ENCODE measurements at regions not wholly inside any gene's neighbourhood (a gene's known extent, or its start where the extent isn't known, plus 50 kb on each side); places are given as distances from the start of the nearest gene placed in this dataset.

DNA sequence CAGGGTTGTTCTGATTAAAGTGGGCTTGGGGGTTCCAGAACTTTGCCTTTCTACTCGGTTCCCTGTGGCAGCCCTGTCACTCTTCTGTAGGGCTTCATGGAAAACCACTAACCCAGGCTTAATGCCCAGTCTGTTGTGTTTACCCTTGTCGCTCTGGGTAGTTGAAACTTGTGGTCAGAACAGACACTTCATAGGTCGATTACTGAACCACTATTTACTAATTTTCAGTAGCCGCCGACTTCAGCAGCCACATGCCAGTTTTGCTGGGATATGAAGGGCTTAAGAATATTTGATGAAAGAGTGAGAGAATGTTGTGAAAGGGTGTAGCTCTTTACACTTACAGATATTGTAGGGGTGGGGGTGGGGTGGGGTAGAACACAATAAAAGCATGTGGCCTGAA lies 362.3 kb downstream of the RND3 start:
- no peak overlapping the region for H2AFZ ChIP-seq (ENCODE audit: low read length)
- no peaks in the 10 kb centered on the region for H3K36me3 ChIP-seq (ENCODE audit: control insufficient read depth, insufficient read depth, low read length)
- peak; percentile 52 to 59 for DNase-seq (ENCODE audit: low read depth in 2 of 2)
- no peaks in the 10 kb centered on the region for H3K79me2 ChIP-seq (ENCODE audit: control insufficient read depth, insufficient read depth, low read length)
- H3K4me3 ChIP-seq (replicated peaks in 1 of 4; ENCODE audit: control extremely low read depth in 1 of 4, insufficient read depth in 1 of 4, low read depth in 3 of 4, low read length in 4 of 4), result no peak overlapping the region
- H3K9ac ChIP-seq (ENCODE audit: insufficient read depth, low read length), result no peak overlapping the region
- peaks cover 6% of the 10 kb centered on the region for H3K4me1 ChIP-seq (ENCODE audit: control insufficient read depth, extremely low read depth, insufficient read depth, low read length)
- TF ChIP-seq CTCF (conservative IDR thresholded peaks at IDR 0.05 in 1 of 2, IDR thresholded peaks at IDR 0.05 in 1 of 2; ENCODE audit: low read depth in 1 of 2, low read length in 2 of 2) (no peak), EZH2 (IDR thresholded peaks at IDR 0.05; ENCODE audit: low read length, missing control alignments) (no peak)
- H3K27me3 ChIP-seq (ENCODE audit: control insufficient read depth, insufficient read depth, low read length), result no peaks in the 10 kb centered on the region
- H3K27ac ChIP-seq (ENCODE audit: insufficient read depth, low read length), result no peak overlapping the region
- no peaks in the 10 kb centered on the region for H4K20me1 ChIP-seq (ENCODE audit: control insufficient read depth, extremely low read depth, insufficient read depth, low read length)
- no peaks in the 10 kb centered on the region for H3K9me3 ChIP-seq (ENCODE audit: control insufficient read depth, insufficient read depth, low read depth, low read length)
- no peak overlapping the region for H3K4me2 ChIP-seq (ENCODE audit: extremely low read depth, insufficient read depth, low read length)

DNA sequence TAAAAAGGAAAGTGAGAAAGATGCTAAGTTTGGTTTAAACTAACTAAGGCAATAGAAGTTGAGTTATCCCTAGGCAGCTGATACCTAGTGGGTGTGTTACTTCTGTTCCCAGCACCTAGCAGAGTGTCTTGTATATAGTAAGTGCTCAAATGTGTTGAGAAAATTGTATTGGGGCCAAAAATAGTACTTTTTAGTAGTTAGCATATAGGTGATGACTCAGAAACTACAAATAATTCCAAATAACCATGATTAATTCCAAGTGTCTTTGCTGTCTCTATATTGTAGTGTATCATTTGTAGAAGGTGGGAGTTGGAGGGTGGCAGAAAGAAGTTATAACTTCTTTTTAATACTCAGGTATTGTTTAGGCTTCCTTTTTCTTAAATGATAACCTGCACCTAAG lies 362.7 kb downstream of the RND3 start:
- Histone ChIP-seq H2AFZ (ENCODE audit: low read length) (no peak overlapping the region), H3K79me2 (ENCODE audit: control insufficient read depth, insufficient read depth, low read length) (no peaks in the 10 kb centered on the region), H3K36me3 (ENCODE audit: control insufficient read depth, insufficient read depth, low read length) (no peaks in the 10 kb centered on the region), H3K27me3 (ENCODE audit: control insufficient read depth, insufficient read depth, low read length) (no peaks in the 10 kb centered on the region), H3K4me2 (ENCODE audit: extremely low read depth, insufficient read depth, low read length) (no peak overlapping the region), H3K9ac (ENCODE audit: insufficient read depth, low read length) (no peak overlapping the region), H4K20me1 (ENCODE audit: control insufficient read depth, extremely low read depth, insufficient read depth, low read length) (no peaks in the 10 kb centered on the region), H3K4me3 (replicated peaks in 1 of 4; ENCODE audit: control extremely low read depth in 1 of 4, insufficient read depth in 1 of 4, low read depth in 3 of 4, low read length in 4 of 4) (no peak overlapping the region), H3K4me1 (ENCODE audit: control insufficient read depth, extremely low read depth, insufficient read depth, low read length) (peaks cover 6% of the 10 kb centered on the region), H3K9me3 (ENCODE audit: control insufficient read depth, insufficient read depth, low read depth, low read length) (no peaks in the 10 kb centered on the region), H3K27ac (ENCODE audit: insufficient read depth, low read length) (no peak overlapping the region)
- TF ChIP-seq CTCF (conservative IDR thresholded peaks at IDR 0.05 in 1 of 2, IDR thresholded peaks at IDR 0.05 in 1 of 2; ENCODE audit: low read depth in 1 of 2, low read length in 2 of 2) (no peak), EZH2 (IDR thresholded peaks at IDR 0.05; ENCODE audit: low read length, missing control alignments) (no peak)
- DNase-seq (ENCODE audit: low read depth in 2 of 2), result peak in 1 of 2 donors; percentile 19

GRCh38 chr2:150122871-150123613 lies 364.4 kb downstream of the RND3 start:
- Histone ChIP-seq H3K9me3 (ENCODE audit: control insufficient read depth, insufficient read depth, low read depth, low read length) (no peaks in the 10 kb centered on the region), H3K9ac (ENCODE audit: insufficient read depth, low read length) (no peak overlapping the region), H2AFZ (ENCODE audit: low read length) (no peak overlapping the region), H3K4me3 (replicated peaks in 1 of 4; ENCODE audit: control extremely low read depth in 1 of 4, insufficient read depth in 1 of 4, low read depth in 3 of 4, low read length in 4 of 4) (no peak overlapping the region), H4K20me1 (ENCODE audit: control insufficient read depth, extremely low read depth, insufficient read depth, low read length) (no peaks in the 10 kb centered on the region), H3K4me2 (ENCODE audit: extremely low read depth, insufficient read depth, low read length) (no peak overlapping the region), H3K36me3 (ENCODE audit: control insufficient read depth, insufficient read depth, low read length) (no peaks in the 10 kb centered on the region), H3K79me2 (ENCODE audit: control insufficient read depth, insufficient read depth, low read length) (no peaks in the 10 kb centered on the region), H3K27ac (ENCODE audit: insufficient read depth, low read length) (no peak overlapping the region), H3K27me3 (ENCODE audit: control insufficient read depth, insufficient read depth, low read length) (no peaks in the 10 kb centered on the region), H3K4me1 (ENCODE audit: control insufficient read depth, extremely low read depth, insufficient read depth, low read length) (peaks cover 6% of the 10 kb centered on the region)
- DNase-seq (ENCODE audit: low read depth in 2 of 2), result peak in 1 of 2 donors; percentile 79
- TF ChIP-seq EZH2 (IDR thresholded peaks at IDR 0.05; ENCODE audit: low read length, missing control alignments), result no peak
- TF ChIP-seq CTCF (conservative IDR thresholded peaks at IDR 0.05 in 1 of 2, IDR thresholded peaks at IDR 0.05 in 1 of 2; ENCODE audit: low read depth in 1 of 2, low read length in 2 of 2), result no peak

All from fibroblast of lung (primary cell).